Trophoblast cell (in vitro differentiated cells and primary cell): ENCODE measurements at regions not wholly inside any gene's neighbourhood (a gene's known extent, or its start where the extent isn't known, plus 50 kb on each side); places are given as distances from the start of the nearest gene placed in this dataset.

Source experiments
- DNase-seq, 2 donors: peaks; one replicate each; pipeline ENCODE4 v3.0.0-alpha.2; 2016
- H2AFZ ChIP-seq: 2 replicates; pipeline ENCODE4 v1.6.1; 2013; ENCODE audit warnings: low read length, moderate library complexity, mild to moderate bottlenecking; ENCODE audit not compliant: insufficient read depth, poor library complexity
- H2AK5ac ChIP-seq: 2 replicates; pipeline ENCODE4 v1.6.1; 2013; ENCODE audit warnings: mild to moderate bottlenecking, low read length
- H2BK120ac ChIP-seq: 2 replicates; pipeline ENCODE4 v1.6.1; 2013; ENCODE audit warnings: low read length, mild to moderate bottlenecking, moderate library complexity; ENCODE audit not compliant: insufficient read depth, poor library complexity
- H2BK12ac ChIP-seq: 2 replicates; pipeline ENCODE4 v1.6.1; 2013; ENCODE audit warnings: mild to moderate bottlenecking, low read length, moderate library complexity
- H2BK5ac ChIP-seq: 2 replicates; pipeline ENCODE4 v1.6.1; 2013; ENCODE audit warnings: low read length, low read depth, moderate library complexity, mild to moderate bottlenecking; ENCODE audit not compliant: poor library complexity
- H3K14ac ChIP-seq: 2 replicates; pipeline ENCODE4 v1.6.1; 2013; ENCODE audit warnings: mild to moderate bottlenecking, low read length
- H3K18ac ChIP-seq: 2 replicates; pipeline ENCODE4 v1.6.1; 2013; ENCODE audit warnings: mild to moderate bottlenecking, low read length
- H3K23ac ChIP-seq: 2 replicates; pipeline ENCODE4 v1.6.1; 2013; ENCODE audit warnings: low read length
- H3K27ac ChIP-seq: 2 replicates; pipeline ENCODE4 v1.5.1; 2013; ENCODE audit warnings: low read depth, mild to moderate bottlenecking, inconsistent platforms, low read length, moderate library complexity
- H3K27me3 ChIP-seq: 2 replicates; pipeline ENCODE4 v1.6.1; 2013; ENCODE audit warnings: inconsistent platforms, mild to moderate bottlenecking, low read length, moderate library complexity; ENCODE audit not compliant: insufficient read depth
- H3K36me3 ChIP-seq, 2 experiments: 1 replicate in 1 of 2; 2 replicates in 1 of 2; pipeline ENCODE4 v1.6.1; 2013; ENCODE audit warnings: low read length in 2 of 2, mild to moderate bottlenecking in 2 of 2, moderate library complexity in 1 of 2; ENCODE audit not compliant: insufficient read depth in 2 of 2, control insufficient read depth in 1 of 2
- H3K4ac ChIP-seq: 2 replicates; pipeline ENCODE4 v1.6.1; 2013; ENCODE audit warnings: low read depth, mild to moderate bottlenecking, low read length, moderate library complexity
- H3K4me1 ChIP-seq, 2 experiments: 1 replicate in 1 of 2; 2 replicates in 1 of 2; pipeline ENCODE4 v1.6.1; 2013; ENCODE audit warnings: low read length in 2 of 2, mild to moderate bottlenecking in 2 of 2, moderate library complexity in 1 of 2; ENCODE audit not compliant: insufficient read depth in 2 of 2, control insufficient read depth in 1 of 2
- H3K4me2 ChIP-seq: 2 replicates; pipeline ENCODE4 v1.6.1; 2013; ENCODE audit warnings: inconsistent platforms, mild to moderate bottlenecking, low read length, moderate library complexity
- H3K4me3 ChIP-seq: 2 replicates; pipeline ENCODE4 v1.5.1; 2013; ENCODE audit warnings: mild to moderate bottlenecking, low read depth, low read length, inconsistent platforms
- H3K79me1 ChIP-seq: one replicate; pipeline ENCODE4 v1.6.1; 2013; ENCODE audit warnings: low read length
- H3K79me2 ChIP-seq: 2 replicates; pipeline ENCODE4 v1.6.1; 2013; ENCODE audit warnings: low read length, mild to moderate bottlenecking; ENCODE audit not compliant: control insufficient read depth, insufficient read depth, poor library complexity
- H3K9ac ChIP-seq: 2 replicates; pipeline ENCODE4 v1.6.1; 2013; ENCODE audit warnings: mild to moderate bottlenecking, low read length
- H3K9me3 ChIP-seq: 2 replicates; pipeline ENCODE4 v1.6.1; 2013; ENCODE audit warnings: low read depth, mild to moderate bottlenecking, control low read depth, inconsistent platforms, low read length; ENCODE audit not compliant: insufficient read depth
- H4K12ac ChIP-seq: 2 replicates; pipeline ENCODE4 v1.6.1; 2013; ENCODE audit warnings: low read depth, mild to moderate bottlenecking, low read length, moderate library complexity
- H4K8ac ChIP-seq: 2 replicates; pipeline ENCODE4 v1.6.1; 2013; ENCODE audit warnings: low read depth, mild to moderate bottlenecking, low read length, moderate library complexity
- H4K91ac ChIP-seq: one replicate; pipeline ENCODE4 v1.6.1; 2013; ENCODE audit warnings: low read depth, mild to moderate bottlenecking, low read length, moderate library complexity
- WGBS: extraction: QIAGEN DNeasy Blood & Tissue Kit; methylation state at CpG from one replicate; pipeline ENCODE4 v1.1.7; 2013; ENCODE audit warnings: missing lambda C conversion rate; ENCODE audit not compliant: insufficient read length, insufficient coverage; ENCODE audit errors: extremely low coverage; 5-methylcytosine and 5-hydroxymethylcytosine counted together

GRCh38 chr2:206845877-206846276 is 80.5 kb downstream of the FASTKD2 start:
- Histone ChIP-seq H3K23ac (no peak overlapping the region), H2AK5ac (no peak overlapping the region), H4K12ac (no peak overlapping the region), H3K4me1 (no peaks in the 10 kb centered on the region), H4K91ac (no peak overlapping the region), H3K18ac (no peak overlapping the region), H3K36me3 (no peaks in the 10 kb centered on the region), H3K79me2 (no peaks in the 10 kb centered on the region), H2AFZ (no peak overlapping the region), H3K4ac (no peak overlapping the region), H4K8ac (no peak overlapping the region), H3K9ac (no peak overlapping the region), H3K4me3 (no peak overlapping the region), H3K9me3 (no peaks in the 10 kb centered on the region), H3K27me3 (no peaks in the 10 kb centered on the region), H3K79me1 (no peaks in the 10 kb centered on the region), H3K14ac (no peak overlapping the region), H2BK5ac (no peak overlapping the region), H3K4me2 (no peak overlapping the region), H3K27ac (no peak overlapping the region), H2BK12ac (no peak overlapping the region), H2BK120ac (no peak overlapping the region)
- no peak for DNase-seq

- H3K4me3 ChIP-seq = no peak overlapping the region
- H3K4ac ChIP-seq = no peak overlapping the region
- H4K12ac ChIP-seq = no peak overlapping the region
- H3K79me1 ChIP-seq = no peaks in the 10 kb centered on the region
- no peaks in the 10 kb centered on the region for H3K79me2 ChIP-seq
- H3K9me3 ChIP-seq = no peaks in the 10 kb centered on the region
- no peak overlapping the region for H3K14ac ChIP-seq
- no peak overlapping the region for H2BK5ac ChIP-seq
- no CpG with 5 or more reads among the region's 3 CpGs for WGBS
- H3K9ac ChIP-seq = no peak overlapping the region
- H2AFZ ChIP-seq = no peak overlapping the region
- no peaks in the 10 kb centered on the region for H3K4me1 ChIP-seq
- H3K27ac ChIP-seq = no peak overlapping the region
- no peak overlapping the region for H4K8ac ChIP-seq
- no peak overlapping the region for H3K18ac ChIP-seq
- no peaks in the 10 kb centered on the region for H3K27me3 ChIP-seq
- no peak overlapping the region for H2BK120ac ChIP-seq
- no peaks in the 10 kb centered on the region for H3K36me3 ChIP-seq
- no peak overlapping the region for H3K23ac ChIP-seq
- no peak overlapping the region for H4K91ac ChIP-seq
- DNase-seq = no peak
- no peak overlapping the region for H2AK5ac ChIP-seq
- no peak overlapping the region for H2BK12ac ChIP-seq
- H3K4me2 ChIP-seq = no peak overlapping the region
These were observed 80.9 kb downstream of the FASTKD2 start for GRCh38 chr2:206846331-206846730.

GRCh38 chr2:206846981-206847834 is 81.8 kb downstream of the FASTKD2 start:
- H2BK5ac ChIP-seq = no peak overlapping the region
- H3K79me1 ChIP-seq = no peaks in the 10 kb centered on the region
- H3K4me1 ChIP-seq = no peaks in the 10 kb centered on the region
- H3K9me3 ChIP-seq = no peaks in the 10 kb centered on the region
- no peak overlapping the region for H4K12ac ChIP-seq
- H3K23ac ChIP-seq = no peak overlapping the region
- WGBS = no CpG with 5 or more reads among the region's 3 CpGs
- no peak overlapping the region for H3K4ac ChIP-seq
- H3K36me3 ChIP-seq = no peaks in the 10 kb centered on the region
- no peak overlapping the region for H2AFZ ChIP-seq
- H3K79me2 ChIP-seq = no peaks in the 10 kb centered on the region
- no peak overlapping the region for H2BK12ac ChIP-seq
- no peak overlapping the region for H2AK5ac ChIP-seq
- DNase-seq = no peak
- no peak overlapping the region for H3K4me3 ChIP-seq
- H3K9ac ChIP-seq = no peak overlapping the region
- no peak overlapping the region for H4K91ac ChIP-seq
- no peak overlapping the region for H3K27ac ChIP-seq
- H3K27me3 ChIP-seq = no peaks in the 10 kb centered on the region
- H3K4me2 ChIP-seq = no peak overlapping the region
- no peak overlapping the region for H2BK120ac ChIP-seq
- no peak overlapping the region for H3K18ac ChIP-seq
- H3K14ac ChIP-seq = no peak overlapping the region
- H4K8ac ChIP-seq = no peak overlapping the region

GRCh38 chr2:206850369-206850768 is 85.0 kb downstream of the FASTKD2 start:
- H3K4me2 ChIP-seq = no peak overlapping the region
- H2AFZ ChIP-seq = no peak overlapping the region
- H4K12ac ChIP-seq = no peak overlapping the region
- no peak overlapping the region for H2BK5ac ChIP-seq
- no peak overlapping the region for H3K27ac ChIP-seq
- no peaks in the 10 kb centered on the region for H3K9me3 ChIP-seq
- H2AK5ac ChIP-seq = no peak overlapping the region
- no peak for DNase-seq
- H3K4me1 ChIP-seq = no peaks in the 10 kb centered on the region
- no peak overlapping the region for H3K23ac ChIP-seq
- H2BK120ac ChIP-seq = no peak overlapping the region
- H3K9ac ChIP-seq = no peak overlapping the region
- H3K4ac ChIP-seq = no peak overlapping the region
- no peak overlapping the region for H4K91ac ChIP-seq
- no peaks in the 10 kb centered on the region for H3K36me3 ChIP-seq
- H3K14ac ChIP-seq = no peak overlapping the region
- H3K79me2 ChIP-seq = no peaks in the 10 kb centered on the region
- no peak overlapping the region for H4K8ac ChIP-seq
- no peaks in the 10 kb centered on the region for H3K27me3 ChIP-seq
- no peak overlapping the region for H3K18ac ChIP-seq
- H2BK12ac ChIP-seq = no peak overlapping the region
- no peaks in the 10 kb centered on the region for H3K79me1 ChIP-seq
- H3K4me3 ChIP-seq = no peak overlapping the region
